ENCODE measurements at regions not wholly inside any gene's neighbourhood (a gene's known extent, or its start where the extent isn't known, plus 50 kb on each side); places are given as distances from the start of the nearest gene placed in this dataset.

DNA sequence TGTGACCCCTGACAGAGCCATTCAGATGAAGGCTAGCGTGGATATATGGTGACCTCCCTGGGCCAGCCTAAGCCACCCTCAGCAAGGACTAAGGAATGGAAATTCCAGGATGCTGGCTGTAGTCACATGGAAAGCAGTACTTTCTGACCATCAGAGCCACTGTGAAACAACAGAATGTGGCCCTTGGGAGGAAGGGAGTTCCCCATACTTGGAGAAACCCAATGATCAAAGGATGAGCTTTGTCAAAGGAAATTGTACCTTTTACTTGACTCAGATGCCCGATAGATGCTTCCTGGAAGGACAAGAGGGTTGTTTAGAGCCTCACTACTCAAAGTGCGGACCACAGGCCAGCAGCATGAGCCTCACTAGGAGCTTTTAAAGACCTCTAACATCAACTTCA is 484.5 kb upstream of the PROK2 start:
- TF ChIP-seq, protein P1, sequence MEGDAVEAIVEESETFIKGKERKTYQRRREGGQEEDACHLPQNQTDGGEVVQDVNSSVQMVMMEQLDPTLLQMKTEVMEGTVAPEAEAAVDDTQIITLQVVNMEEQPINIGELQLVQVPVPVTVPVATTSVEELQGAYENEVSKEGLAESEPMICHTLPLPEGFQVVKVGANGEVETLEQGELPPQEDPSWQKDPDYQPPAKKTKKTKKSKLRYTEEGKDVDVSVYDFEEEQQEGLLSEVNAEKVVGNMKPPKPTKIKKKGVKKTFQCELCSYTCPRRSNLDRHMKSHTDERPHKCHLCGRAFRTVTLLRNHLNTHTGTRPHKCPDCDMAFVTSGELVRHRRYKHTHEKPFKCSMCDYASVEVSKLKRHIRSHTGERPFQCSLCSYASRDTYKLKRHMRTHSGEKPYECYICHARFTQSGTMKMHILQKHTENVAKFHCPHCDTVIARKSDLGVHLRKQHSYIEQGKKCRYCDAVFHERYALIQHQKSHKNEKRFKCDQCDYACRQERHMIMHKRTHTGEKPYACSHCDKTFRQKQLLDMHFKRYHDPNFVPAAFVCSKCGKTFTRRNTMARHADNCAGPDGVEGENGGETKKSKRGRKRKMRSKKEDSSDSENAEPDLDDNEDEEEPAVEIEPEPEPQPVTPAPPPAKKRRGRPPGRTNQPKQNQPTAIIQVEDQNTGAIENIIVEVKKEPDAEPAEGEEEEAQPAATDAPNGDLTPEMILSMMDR (IDR thresholded peaks at IDR 0.05), result no peak
- no peak for TF ChIP-seq POLR2A (IDR thresholded peaks at IDR 0.05)
- TF ChIP-seq EP300 (IDR thresholded peaks at IDR 0.05), result no peak
